ENCODE measurements at regions not wholly inside any gene's neighbourhood (a gene's known extent, or its start where the extent isn't known, plus 50 kb on each side); places are given as distances from the start of the nearest gene placed in this dataset.

- no peak for DNase-seq
Measured at GRCh38 chr19:28424662-28425045, 788.3 kb downstream of the UQCRFS1 start.

GRCh38 chr19:28424077-28424476 is 788.9 kb downstream of the UQCRFS1 start:
- no peak for DNase-seq

DNA sequence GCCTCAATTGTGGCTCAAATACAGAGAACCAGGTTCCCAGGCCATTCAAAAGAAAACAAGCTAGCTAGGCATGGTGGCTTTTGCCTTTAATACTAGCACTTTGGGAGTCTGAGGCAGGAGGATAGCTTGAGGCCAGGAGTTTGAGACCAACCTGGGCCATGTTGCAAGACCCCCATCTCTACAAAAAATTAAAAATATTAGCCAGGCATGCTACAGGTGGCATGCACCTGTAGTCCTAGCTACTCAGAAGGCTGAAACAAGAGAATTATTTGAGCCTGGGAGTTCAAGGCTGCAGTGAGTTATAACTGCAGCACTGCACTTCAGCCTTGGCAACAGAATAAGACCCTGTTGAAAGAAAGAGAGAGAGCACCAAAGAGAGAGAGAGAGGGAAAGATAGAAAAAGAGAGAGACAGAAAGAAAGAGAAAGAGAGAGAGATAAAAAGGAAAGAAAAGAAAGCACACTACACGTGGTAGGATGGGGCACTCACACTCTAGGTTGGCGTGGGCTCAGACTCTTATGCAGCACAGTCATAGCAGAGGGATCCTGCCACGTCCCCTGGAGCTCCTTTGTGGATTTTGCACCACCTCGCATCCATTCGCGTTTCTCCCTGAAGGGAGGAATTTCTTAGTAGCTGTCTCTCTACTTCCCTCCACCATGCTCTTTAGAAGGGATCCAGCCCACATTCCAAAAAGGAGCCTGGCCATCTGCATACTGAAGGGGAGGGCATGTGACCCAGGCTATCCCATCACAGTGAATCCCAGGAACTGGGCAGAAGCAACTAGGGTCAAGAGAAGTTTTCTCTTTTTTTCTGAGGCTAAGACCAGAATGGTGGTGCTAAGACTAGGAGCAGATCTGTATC is 789.9 kb downstream of the UQCRFS1 start:
- DNase-seq, result no peak

DNA sequence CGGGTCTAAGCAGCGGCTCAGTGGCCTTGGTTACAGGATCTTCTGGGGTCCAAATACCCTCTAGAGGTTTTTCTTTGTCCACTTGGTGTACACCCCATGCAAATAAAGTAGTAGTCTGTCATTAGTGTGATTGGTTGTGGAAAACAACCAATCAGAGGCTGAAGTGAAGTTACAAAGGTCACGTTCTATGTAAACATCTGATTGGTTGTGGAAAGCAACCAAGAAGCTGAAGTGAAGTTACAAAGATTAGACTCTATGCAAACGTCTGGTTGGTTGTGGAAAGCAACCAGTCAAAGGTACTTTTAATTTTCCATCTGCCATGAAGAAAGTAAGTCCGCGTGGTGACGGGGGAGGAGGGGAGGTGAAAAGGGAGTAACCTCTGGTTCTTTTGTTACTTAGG is 790.9 kb downstream of the UQCRFS1 start:
- DNase-seq, result no peak

DNA sequence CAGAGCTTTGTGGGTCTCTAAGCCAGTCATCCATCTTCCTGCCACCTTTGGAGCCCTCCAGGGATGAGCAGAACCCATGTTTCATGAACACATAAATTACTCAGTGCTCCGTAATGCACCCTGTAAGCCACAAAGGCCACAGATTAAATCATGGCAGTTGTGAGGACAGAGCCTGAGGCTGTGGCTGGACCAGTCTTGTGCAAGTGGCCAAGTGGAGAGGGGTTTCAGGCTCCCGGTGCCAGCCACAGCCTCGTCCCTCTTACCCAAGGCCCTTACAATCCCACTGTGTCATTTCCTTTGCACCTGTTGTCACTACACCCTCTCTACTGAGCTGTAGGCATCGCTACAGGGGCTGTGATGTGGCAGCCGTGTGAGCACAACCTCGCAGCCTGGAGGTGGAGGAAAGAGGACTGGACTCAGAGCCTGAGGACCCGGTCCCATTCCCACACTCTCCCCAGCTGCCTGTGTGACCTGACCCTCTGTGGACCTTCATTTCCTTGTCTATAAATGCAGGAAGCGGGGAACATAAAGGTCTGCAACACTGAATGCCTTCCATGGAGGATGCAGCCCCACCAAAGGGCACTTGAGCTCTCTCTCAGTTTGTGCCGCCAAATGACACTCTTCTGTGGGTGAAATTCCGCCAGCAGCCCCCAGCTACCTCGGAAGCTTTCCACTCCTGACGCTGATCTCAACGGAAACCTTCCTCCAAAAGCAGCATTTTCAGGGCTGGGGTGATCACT is 792.0 kb downstream of the UQCRFS1 start:
- DNase-seq, result no peak

GRCh38 chr19:28419312-28419711 is 793.6 kb downstream of the UQCRFS1 start:
- no peak for DNase-seq

DNA sequence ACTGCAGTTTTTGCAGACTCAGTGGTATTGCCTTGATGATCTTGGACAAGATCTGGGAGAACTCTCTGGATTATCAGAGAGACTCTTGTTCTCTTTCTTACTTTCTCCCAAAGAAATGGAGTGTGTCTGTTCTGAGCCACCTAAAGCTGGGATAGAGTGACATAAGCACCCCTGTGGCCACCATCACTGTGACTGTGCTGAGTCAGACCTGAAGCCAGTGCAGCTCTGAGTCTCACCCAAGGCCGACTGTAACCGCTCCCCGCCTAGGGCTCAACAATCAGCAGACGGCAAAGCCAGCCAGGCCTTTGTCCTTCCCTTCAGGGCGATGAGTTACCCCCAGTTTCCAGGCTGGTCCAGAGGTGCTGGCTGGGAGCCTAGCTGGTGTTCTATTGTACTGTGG is 795.6 kb downstream of the UQCRFS1 start:
- no peak for DNase-seq

DNA sequence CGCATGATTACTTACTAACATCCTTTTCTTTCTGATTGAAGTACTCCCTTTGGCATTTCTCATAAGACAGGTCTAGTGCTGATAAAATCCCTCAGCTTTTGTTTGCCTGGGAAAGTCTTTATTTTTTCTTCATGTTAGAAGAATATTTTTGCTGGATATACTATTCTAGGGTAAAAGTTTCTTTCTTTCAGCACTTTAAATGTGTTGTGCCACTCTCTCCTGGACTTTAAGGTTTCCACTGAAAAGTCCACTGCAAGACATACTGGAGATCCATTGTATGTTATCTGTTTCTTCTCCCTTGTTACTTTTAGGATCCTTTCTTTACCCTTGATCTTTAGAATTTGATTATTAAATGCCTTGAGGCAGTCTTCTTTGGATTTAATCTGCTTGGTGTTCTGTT is 796.7 kb downstream of the UQCRFS1 start:
- no peak for DNase-seq

DNA sequence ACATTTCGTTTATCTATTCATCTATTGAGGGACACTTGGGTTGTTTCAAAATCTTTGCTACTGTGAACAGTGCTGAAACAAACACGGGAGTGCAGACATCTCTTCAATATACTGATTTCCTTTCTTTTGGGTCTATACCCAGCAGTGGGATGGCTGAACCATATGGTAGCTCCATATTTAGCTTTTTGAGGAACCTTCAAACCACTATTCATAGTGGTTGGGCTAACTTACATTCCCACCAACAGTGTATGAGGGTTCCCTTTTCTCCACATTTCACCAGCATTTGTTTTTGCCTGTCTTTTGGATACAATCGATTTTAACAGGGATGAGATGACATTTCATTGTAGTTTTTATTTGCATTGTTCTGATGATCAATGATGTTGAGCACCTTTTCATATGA is 798.2 kb downstream of the UQCRFS1 start:
- no peak for DNase-seq

DNA sequence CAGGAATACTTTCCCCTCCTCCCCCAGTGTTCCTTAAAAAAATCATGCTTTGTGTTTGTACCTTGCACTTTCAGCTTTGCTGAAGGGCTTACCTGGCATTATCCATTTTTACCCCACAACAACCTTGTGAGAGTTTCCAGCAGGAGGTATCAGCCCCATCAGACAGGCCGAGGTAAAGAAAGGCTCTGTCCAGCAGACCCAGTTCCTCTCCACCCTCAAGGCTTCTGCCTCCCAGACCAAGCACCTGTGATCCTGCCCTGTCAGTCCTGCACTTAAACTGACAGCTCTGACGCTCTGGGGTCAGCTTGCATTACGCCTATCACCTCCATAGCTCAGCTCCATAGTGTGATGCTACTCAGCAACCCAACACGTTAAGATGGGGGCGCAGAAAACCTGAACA is 803.1 kb downstream of the UQCRFS1 start:
- DNase-seq, result no peak

DNA sequence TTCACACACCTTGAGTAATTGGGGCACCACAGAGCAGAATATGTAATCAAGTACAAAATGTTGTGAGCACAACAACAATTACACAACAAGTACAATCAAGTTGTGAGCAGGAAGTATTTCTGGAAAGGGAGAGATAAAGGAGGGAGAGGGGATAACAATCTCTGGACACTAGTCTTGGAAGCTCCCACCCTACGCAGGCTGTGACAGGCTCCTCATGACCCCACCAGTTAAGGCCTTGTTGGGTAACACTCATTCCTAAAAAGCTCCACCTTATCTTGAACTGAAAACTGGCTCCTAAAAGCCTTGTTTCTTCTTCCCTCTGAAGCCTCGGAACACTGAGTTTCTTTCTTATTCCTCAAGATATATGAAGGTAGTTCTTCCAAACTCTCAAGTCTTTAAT is 806.0 kb downstream of the UQCRFS1 start:
- DNase-seq, result no peak

GRCh38 chr19:28405346-28405742 is 807.6 kb downstream of the UQCRFS1 start:
- DNase-seq, result no peak

GRCh38 chr19:28404472-28404871 is 808.5 kb downstream of the UQCRFS1 start:
- no peak for DNase-seq

- no peak for DNase-seq
Measured at GRCh38 chr19:28403690-28404089, 809.3 kb downstream of the UQCRFS1 start.

DNA sequence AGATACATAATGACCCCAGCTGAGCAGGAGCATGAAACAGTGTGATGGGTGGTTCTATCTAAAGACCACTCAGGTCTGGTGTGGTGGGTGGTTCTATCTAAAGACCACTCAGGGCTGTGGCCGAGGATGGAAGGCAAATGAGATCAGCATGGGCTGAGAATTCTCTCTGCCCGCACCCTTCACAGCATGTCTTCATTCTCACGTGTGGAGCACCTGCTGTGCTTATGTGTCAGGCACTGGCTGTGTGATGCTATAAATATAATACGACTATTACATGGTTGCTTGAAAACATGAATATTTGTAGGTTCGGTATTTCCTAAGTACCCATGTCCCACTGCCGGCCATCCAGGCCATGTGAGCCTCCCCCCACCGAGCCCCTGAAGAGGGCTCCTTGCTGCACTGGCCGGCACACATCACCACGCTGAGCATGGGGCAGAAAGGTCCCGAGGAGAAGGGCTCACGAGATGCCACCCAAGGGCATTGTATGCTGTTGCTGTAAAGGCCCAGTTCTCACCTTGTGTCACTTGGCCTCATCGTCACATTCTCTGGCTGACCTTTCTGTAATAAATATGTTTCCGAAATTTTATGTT is 810.2 kb downstream of the UQCRFS1 start:
- no peak for DNase-seq

GRCh38 chr19:28401739-28402424 is 811.1 kb downstream of the UQCRFS1 start:
- no peak for DNase-seq

DNA sequence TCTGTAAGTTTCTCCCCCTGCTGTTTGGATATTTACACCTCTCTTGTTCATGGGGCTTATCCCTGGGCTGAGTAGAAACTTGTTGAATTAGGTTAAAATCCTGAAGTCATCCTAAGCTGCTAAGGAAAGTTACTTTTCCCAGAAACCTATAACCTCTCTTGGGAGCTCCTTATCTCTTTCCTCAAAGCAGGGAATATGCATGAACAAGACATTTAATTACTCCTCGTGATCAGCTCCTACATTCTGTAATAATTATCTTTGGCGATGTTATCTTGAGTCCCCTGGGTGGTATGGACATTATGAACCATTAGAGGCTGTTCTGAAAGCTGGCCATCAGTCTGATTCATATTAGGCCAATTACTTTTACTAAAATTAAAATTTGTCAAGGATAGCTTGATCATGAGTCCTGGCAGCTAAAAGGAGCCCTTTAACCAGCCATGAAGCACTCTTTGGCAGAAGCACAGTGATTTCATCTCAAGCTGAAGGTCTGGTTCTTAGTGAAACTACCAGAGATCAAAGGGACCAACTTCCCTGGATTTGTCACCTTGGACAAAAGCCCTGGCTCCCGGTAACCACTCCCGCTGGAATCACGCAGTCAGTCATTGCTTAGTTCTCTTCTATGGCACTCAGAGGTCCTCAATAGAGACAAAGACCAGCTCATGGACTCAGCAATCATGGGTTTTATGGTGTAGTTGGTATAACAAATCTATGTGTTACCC is 811.8 kb downstream of the UQCRFS1 start:
- no peak for DNase-seq

DNA sequence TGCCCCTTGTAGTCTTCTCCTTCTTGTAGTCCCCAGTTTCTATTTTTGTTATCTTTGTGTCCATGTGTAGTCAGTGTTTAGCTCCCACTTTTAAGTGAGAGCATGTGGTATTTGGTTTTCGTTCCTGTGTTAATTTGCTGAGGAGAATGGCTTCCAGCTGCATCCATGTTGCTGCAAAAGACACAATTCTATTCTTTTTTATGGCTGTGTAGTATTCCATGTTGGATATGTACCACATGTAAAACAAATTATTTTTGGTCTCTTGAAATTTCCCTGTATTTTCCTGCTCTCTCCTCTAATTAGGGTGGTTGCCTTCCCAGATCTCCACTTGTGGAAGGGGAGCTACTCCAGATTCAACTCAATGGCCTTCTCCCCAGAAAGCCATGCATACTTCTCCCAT is 813.8 kb downstream of the UQCRFS1 start:
- DNase-seq, result no peak

- no peak for DNase-seq
Measured at GRCh38 chr19:28397800-28398199, 815.2 kb downstream of the UQCRFS1 start.

- DNase-seq, result no peak
Measured at GRCh38 chr19:28397306-28397705, 815.6 kb downstream of the UQCRFS1 start.

- no peak for DNase-seq
Measured at GRCh38 chr19:28396287-28396831, 816.6 kb downstream of the UQCRFS1 start.

DNA sequence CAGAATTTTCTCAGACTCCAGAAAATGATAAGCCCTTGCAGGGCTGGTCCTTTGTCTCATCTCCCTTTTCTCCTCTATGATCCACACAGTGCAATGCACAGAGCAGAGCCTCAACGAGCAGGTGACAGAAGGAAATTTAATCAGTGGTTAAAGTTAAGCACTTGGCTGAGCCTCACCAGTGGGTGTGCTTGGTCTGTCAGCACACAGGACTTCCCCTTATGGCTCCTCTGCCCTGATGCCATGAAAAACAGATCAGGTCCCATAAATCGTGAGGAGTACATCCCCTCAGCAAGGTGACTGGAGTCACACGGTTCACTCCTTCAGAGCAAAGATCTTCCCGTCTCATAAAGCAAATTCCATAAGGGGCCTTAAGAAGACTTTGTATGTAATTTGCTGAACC is 818.2 kb downstream of the UQCRFS1 start:
- no peak for DNase-seq
